H9 (cell line): ENCODE measurements at regions not wholly inside any gene's neighbourhood (a gene's known extent, or its start where the extent isn't known, plus 50 kb on each side); places are given as distances from the start of the nearest gene placed in this dataset.

Source experiments
- DNase-seq: peaks from one replicate; pipeline ENCODE4 v3.0.0-alpha.2; 2017
- H2AFZ ChIP-seq: one replicate; pipeline ENCODE4 v1.6.1; 2013; ENCODE audit warnings: mild to moderate bottlenecking, low read length, control low read depth, moderate library complexity
- H2AK5ac ChIP-seq: 2 replicates; pipeline ENCODE4 v1.6.1; 2013; ENCODE audit warnings: low read length, control low read depth, mixed read lengths; ENCODE audit not compliant: insufficient read length
- H2BK120ac ChIP-seq: one replicate; pipeline ENCODE4 v1.6.1; 2013; ENCODE audit warnings: low read depth, mild to moderate bottlenecking, low read length, control low read depth, inconsistent platforms; ENCODE audit not compliant: poor library complexity, severe bottlenecking
- H2BK12ac ChIP-seq: 2 replicates; pipeline ENCODE4 v1.6.1; 2013; ENCODE audit warnings: low read length, control low read depth, mixed read lengths, low read depth; ENCODE audit not compliant: insufficient read length
- H2BK15ac ChIP-seq: 2 replicates; pipeline ENCODE4 v1.6.1; 2013; ENCODE audit warnings: low read depth, low read length, control low read depth
- H2BK20ac ChIP-seq: one replicate; pipeline ENCODE4 v1.6.1; 2013; ENCODE audit warnings: low read depth, mild to moderate bottlenecking, low read length, control low read depth, inconsistent platforms; ENCODE audit not compliant: poor library complexity, severe bottlenecking
- H2BK5ac ChIP-seq: 2 replicates; pipeline ENCODE4 v1.6.1; 2013; ENCODE audit warnings: low read length, control low read depth, mixed read lengths; ENCODE audit not compliant: insufficient read length
- H3K14ac ChIP-seq: 2 replicates; pipeline ENCODE4 v1.6.1; 2013; ENCODE audit warnings: low read length, control low read depth; ENCODE audit not compliant: insufficient read depth
- H3K18ac ChIP-seq: 2 replicates; pipeline ENCODE4 v1.6.1; 2013; ENCODE audit warnings: low read depth, mild to moderate bottlenecking, mixed read lengths, low read length, control low read depth; ENCODE audit not compliant: insufficient read length
- H3K23ac ChIP-seq: 2 replicates; pipeline ENCODE4 v1.6.1; 2013; ENCODE audit warnings: low read length, control low read depth, mixed read lengths, low read depth; ENCODE audit not compliant: insufficient read length
- H3K23me2 ChIP-seq: 2 replicates; pipeline ENCODE4 v1.6.1; 2013; ENCODE audit warnings: low read depth, mild to moderate bottlenecking, mixed read lengths, low read length, control low read depth; ENCODE audit not compliant: insufficient read length, poor library complexity, severe bottlenecking
- H3K27ac ChIP-seq: 2 replicates; pipeline ENCODE4 v1.5.1; 2013; ENCODE audit warnings: low read length, control low read depth, mixed read lengths, low read depth; ENCODE audit not compliant: insufficient read length
- H3K27me3 ChIP-seq: 2 replicates; pipeline ENCODE4 v1.6.1; 2013; ENCODE audit warnings: low read length, control low read depth, inconsistent platforms; ENCODE audit not compliant: insufficient read depth
- H3K4ac ChIP-seq: 2 replicates; pipeline ENCODE4 v1.6.1; 2013; ENCODE audit warnings: low read depth, mild to moderate bottlenecking, control low read depth, inconsistent platforms, low read length, moderate library complexity
- H3K4me1 ChIP-seq: 2 replicates; pipeline ENCODE4 v1.6.1; 2013; ENCODE audit warnings: low read length, control low read depth, inconsistent platforms; ENCODE audit not compliant: insufficient read depth
- H3K4me2 ChIP-seq: 2 replicates; pipeline ENCODE4 v1.6.1; 2013; ENCODE audit warnings: low read length, control low read depth, mixed read lengths; ENCODE audit not compliant: insufficient read length, insufficient read depth
- H3K56ac ChIP-seq: 2 replicates; pipeline ENCODE4 v1.6.1; 2013; ENCODE audit warnings: low read depth, mild to moderate bottlenecking, mixed read lengths, low read length, control low read depth; ENCODE audit not compliant: insufficient read length
- H3K79me1 ChIP-seq: 2 replicates; pipeline ENCODE4 v1.6.1; 2013; ENCODE audit warnings: low read depth, mild to moderate bottlenecking, moderate library complexity, low read length, control low read depth, inconsistent platforms; ENCODE audit not compliant: insufficient read depth, poor library complexity, severe bottlenecking
- H3K79me2 ChIP-seq: 2 replicates; pipeline ENCODE4 v1.6.1; 2013; ENCODE audit warnings: low read length, control low read depth, inconsistent platforms; ENCODE audit not compliant: insufficient read depth
- H3K9ac ChIP-seq: 2 replicates; pipeline ENCODE4 v1.6.1; 2013; ENCODE audit warnings: low read length, control low read depth, mixed read lengths; ENCODE audit not compliant: insufficient read length; ENCODE audit errors: extremely low read depth
- H3K9me3 ChIP-seq: one replicate; pipeline ENCODE4 v1.6.1; 2013; ENCODE audit warnings: low read depth, low read length, inconsistent platforms; ENCODE audit not compliant: control insufficient read depth
- H3T11ph ChIP-seq: one replicate; pipeline ENCODE4 v1.6.1; 2013; ENCODE audit warnings: mild to moderate bottlenecking, low read length, control low read depth, inconsistent platforms
- H4K20me1 ChIP-seq: one replicate; pipeline ENCODE4 v1.6.1; 2013; ENCODE audit not compliant: control insufficient read depth, insufficient read length, insufficient read depth
- H4K5ac ChIP-seq: 2 replicates; pipeline ENCODE4 v1.6.1; 2013; ENCODE audit warnings: low read depth, mild to moderate bottlenecking, mixed read lengths, low read length, control low read depth; ENCODE audit not compliant: insufficient read length
- H4K8ac ChIP-seq: replicated peaks from 2 replicates; pipeline ENCODE4 v1.6.1; 2013; ENCODE audit warnings: low read length, control low read depth, mixed read lengths, low read depth; ENCODE audit not compliant: insufficient read length
- H4K91ac ChIP-seq: 2 replicates; pipeline ENCODE4 v1.6.1; 2013; ENCODE audit warnings: low read depth, mild to moderate bottlenecking, moderate library complexity, mixed read lengths, low read length, control low read depth; ENCODE audit not compliant: insufficient read length
- H3K27ac Mint-ChIP-seq, 3 experiments: 2 replicates in 2 of 3; 3 replicates in 1 of 3; pipeline ENCODE4 v1.8.0; 2020 to 2021; ENCODE audit warnings: mixed read lengths in 3 of 3, mild to moderate bottlenecking in 1 of 3, moderate library complexity in 1 of 3
- H3K27me3 Mint-ChIP-seq: 2 replicates; pipeline ENCODE4 v1.8.0; 2021; ENCODE audit warnings: low read depth, mild to moderate bottlenecking, moderate library complexity, mixed read lengths
- H3K36me3 Mint-ChIP-seq, 3 experiments: 2 replicates in 2 of 3; 3 replicates in 1 of 3; pipeline ENCODE4 v1.8.0; 2020 to 2021; ENCODE audit warnings: low read depth in 3 of 3, mixed read lengths in 3 of 3; ENCODE audit not compliant: insufficient read depth in 1 of 3
- H3K4me1 Mint-ChIP-seq, 2 experiments: 2 replicates each; pipeline ENCODE4 v1.8.0; 2020; ENCODE audit warnings: mixed read lengths in 2 of 2
- H3K4me3 Mint-ChIP-seq, 2 experiments: 2 replicates in 1 of 2; 3 replicates in 1 of 2; pipeline ENCODE4 v1.8.0; 2020 to 2021; ENCODE audit warnings: mild to moderate bottlenecking in 2 of 2, mixed read lengths in 2 of 2, moderate library complexity in 1 of 2
- H3K9me3 Mint-ChIP-seq, 2 experiments: 2 replicates in 1 of 2; 3 replicates in 1 of 2; pipeline ENCODE4 v1.8.0; 2020; ENCODE audit warnings: mild to moderate bottlenecking in 2 of 2, mixed read lengths in 2 of 2, moderate library complexity in 1 of 2
- WGBS: extraction: QIAGEN DNeasy Blood & Tissue Kit; methylation state at CpG from one replicate; pipeline ENCODE4 v1.1.7; 2013; ENCODE audit warnings: missing lambda C conversion rate, low lambda C conversion rate, mixed read lengths; ENCODE audit not compliant: insufficient read length; ENCODE audit errors: extremely low coverage; 5-methylcytosine and 5-hydroxymethylcytosine counted together
- TF ChIP-seq, protein P1 (sequence below): fragments of 200-600 bp; sonication (generic); conservative IDR thresholded peaks from 3 replicates; pipeline ENCODE4 v1.8.0; 2021; ENCODE audit warnings: antibody characterized with exemption, mild to moderate bottlenecking

DNA sequence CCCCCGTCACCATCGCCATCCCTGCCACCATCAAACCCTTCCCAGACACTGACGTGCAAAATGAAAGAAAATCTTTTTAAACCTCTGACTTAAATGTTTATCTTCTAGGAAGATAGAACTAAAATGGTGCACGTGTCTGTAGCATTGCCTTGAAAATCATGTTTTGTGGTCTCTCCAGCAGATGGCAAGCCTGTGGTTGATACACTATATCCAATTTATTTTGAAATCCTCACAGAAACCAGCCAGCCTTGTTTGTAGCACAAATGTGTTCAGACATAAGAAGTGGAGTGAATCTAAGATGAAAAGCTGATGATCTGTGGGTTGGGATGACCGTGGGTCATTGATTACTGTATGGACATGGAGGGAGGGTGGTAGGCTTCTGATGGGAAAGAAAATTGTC, 436.2 kb upstream of the SMIM21 start:
- no peak overlapping the region for H2BK5ac ChIP-seq
- H3K4me1 ChIP-seq: no peaks in the 10 kb centered on the region; the same call in 1 of the 2 replicates
- no peak overlapping the region for H2BK15ac ChIP-seq
- H3K4ac ChIP-seq: no peak overlapping the region
- H3K27ac ChIP-seq: no peak overlapping the region
- no peak overlapping the region for H3K9ac ChIP-seq
- no peak overlapping the region for H3K14ac ChIP-seq
- no peak overlapping the region for H3K56ac ChIP-seq
- Mint-ChIP-seq H3K27me3 (no peaks in the 10 kb centered on the region; the same call in 1 of the 2 replicates), H3K9me3 (no peaks in the 10 kb centered on the region), H3K27ac (no peak overlapping the region), H3K4me1 (peaks cover 8% of the 10 kb centered on the region in 2 experiments), H3K36me3 (no peaks in the 10 kb centered on the region; a peak in 1 of 7 replicates), H3K4me3 (no peak overlapping the region)
- no peak overlapping the region for H3T11ph ChIP-seq
- no peak overlapping the region for H2BK120ac ChIP-seq
- H3K18ac ChIP-seq: no peak overlapping the region
- no peaks in the 10 kb centered on the region for H3K23me2 ChIP-seq
- H3K79me1 ChIP-seq: no peaks in the 10 kb centered on the region
- no peaks in the 10 kb centered on the region for H3K9me3 ChIP-seq
- H2AFZ ChIP-seq: no peak overlapping the region
- no peak overlapping the region for H2BK12ac ChIP-seq
- H3K79me2 ChIP-seq: no peaks in the 10 kb centered on the region
- H4K5ac ChIP-seq: no peak overlapping the region
- H4K8ac ChIP-seq: no peak overlapping the region
- TF ChIP-seq, protein P1, sequence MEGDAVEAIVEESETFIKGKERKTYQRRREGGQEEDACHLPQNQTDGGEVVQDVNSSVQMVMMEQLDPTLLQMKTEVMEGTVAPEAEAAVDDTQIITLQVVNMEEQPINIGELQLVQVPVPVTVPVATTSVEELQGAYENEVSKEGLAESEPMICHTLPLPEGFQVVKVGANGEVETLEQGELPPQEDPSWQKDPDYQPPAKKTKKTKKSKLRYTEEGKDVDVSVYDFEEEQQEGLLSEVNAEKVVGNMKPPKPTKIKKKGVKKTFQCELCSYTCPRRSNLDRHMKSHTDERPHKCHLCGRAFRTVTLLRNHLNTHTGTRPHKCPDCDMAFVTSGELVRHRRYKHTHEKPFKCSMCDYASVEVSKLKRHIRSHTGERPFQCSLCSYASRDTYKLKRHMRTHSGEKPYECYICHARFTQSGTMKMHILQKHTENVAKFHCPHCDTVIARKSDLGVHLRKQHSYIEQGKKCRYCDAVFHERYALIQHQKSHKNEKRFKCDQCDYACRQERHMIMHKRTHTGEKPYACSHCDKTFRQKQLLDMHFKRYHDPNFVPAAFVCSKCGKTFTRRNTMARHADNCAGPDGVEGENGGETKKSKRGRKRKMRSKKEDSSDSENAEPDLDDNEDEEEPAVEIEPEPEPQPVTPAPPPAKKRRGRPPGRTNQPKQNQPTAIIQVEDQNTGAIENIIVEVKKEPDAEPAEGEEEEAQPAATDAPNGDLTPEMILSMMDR: no peak
- no CpG with 5 or more reads among the region's 5 CpGs for WGBS
- no peak overlapping the region for H2AK5ac ChIP-seq
- no peak overlapping the region for H2BK20ac ChIP-seq
- no peak for DNase-seq
- H3K4me2 ChIP-seq: no peak overlapping the region
- no peak overlapping the region for H4K91ac ChIP-seq
- no peaks in the 10 kb centered on the region for H3K27me3 ChIP-seq
- no peaks in the 10 kb centered on the region for H4K20me1 ChIP-seq
- H3K23ac ChIP-seq: no peak overlapping the region
